RPMI7951 (cell line): ENCODE measurements at regions not wholly inside any gene's neighbourhood (a gene's known extent, or its start where the extent isn't known, plus 50 kb on each side); places are given as distances from the start of the nearest gene placed in this dataset.
A peak's percentile ranks its signal among the peaks of the same experiment; 100 is the strongest.

Experiments
- DNase-seq: peaks from one replicate; pipeline ENCODE4 v3.0.0-alpha.2; 2012; ENCODE audit warnings: low read depth

DNA sequence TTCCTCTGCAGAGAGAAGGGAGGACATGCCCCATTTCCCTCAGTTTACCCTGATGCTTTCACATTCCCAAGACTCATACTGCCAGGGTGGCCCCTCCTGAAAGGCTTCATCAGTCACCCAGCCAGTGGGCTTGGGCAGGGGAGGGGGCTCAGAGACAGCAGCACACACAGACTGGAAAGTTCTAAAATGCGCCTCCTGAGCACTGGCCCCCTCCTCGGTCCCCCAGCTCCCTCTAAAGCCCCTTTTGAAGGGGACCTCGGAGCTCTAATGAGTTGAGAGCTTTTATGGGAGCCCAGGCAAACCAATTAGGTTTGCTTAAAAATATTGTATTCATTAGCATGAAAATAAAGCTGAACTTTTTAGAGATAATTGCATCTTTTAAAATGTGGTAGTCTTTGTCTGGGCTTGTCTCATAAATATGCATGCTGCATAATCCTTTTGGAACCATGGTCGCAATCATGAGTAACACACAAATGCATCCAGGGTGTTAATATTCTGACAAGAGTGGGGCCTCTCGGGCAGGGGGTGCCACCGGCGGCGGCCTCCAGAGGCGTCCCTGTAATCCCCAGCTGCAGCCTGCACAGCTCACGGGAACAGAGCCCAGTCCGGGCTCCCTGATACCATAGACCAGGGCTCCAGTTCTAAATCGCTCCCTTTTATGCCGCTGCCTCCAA lies 78.5 kb downstream of the RPLP1 start:
- DNase-seq = no peak

GRCh38 chr15:69531665-69532027 lies 79.0 kb downstream of the RPLP1 start:
- DNase-seq = no peak

DNA sequence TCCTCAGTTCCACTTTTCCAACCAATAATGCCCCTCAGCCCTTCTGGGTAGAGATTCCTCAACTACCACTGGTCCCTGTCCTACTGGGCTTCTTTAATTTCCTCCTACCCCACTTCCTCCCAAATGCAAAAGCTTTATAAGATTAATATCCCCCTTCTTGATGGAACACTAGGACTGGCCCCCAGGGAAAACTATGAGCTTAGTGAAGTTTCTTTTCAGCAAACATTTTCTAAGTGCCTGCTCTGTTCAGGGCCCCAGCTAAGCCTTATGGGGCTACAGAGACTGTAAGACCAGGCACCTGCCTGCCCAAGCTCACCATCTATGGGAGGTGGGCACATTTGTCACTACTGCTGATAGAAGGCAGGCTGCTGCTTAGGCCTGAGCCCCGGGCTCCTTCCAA lies 79.4 kb downstream of the RPLP1 start:
- no peak for DNase-seq

- DNase-seq = no peak
These were observed 80.2 kb downstream of the RPLP1 start for GRCh38 chr15:69532856-69533255.

DNA sequence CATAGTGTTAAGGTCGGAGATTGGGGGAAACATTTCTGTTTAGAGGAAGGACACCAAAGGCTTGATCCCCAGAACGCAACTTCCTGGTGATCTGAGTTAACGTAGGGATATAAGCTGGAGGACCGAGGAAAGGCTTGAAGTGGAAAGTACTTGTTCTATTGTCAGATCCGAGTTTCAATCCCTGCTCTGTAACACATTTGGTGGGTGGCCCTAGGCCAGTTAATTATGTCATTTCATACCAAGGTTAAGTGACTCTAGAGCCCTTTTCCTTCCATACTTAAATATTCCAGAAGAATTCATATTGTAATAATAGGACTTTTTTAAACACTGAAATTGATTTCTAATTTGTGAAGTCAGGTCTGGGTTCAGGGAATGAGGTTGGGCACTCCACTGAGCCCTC lies 80.9 kb downstream of the RPLP1 start:
- DNase-seq = no peak

- peak; percentile 81 for DNase-seq
These were observed 82.6 kb downstream of the RPLP1 start for GRCh38 chr15:69535101-69535638.

GRCh38 chr15:69535998-69536397 lies 83.4 kb downstream of the RPLP1 start:
- no peak for DNase-seq

GRCh38 chr15:69536726-69537512 lies 84.3 kb downstream of the RPLP1 start:
- no peak for DNase-seq

DNA sequence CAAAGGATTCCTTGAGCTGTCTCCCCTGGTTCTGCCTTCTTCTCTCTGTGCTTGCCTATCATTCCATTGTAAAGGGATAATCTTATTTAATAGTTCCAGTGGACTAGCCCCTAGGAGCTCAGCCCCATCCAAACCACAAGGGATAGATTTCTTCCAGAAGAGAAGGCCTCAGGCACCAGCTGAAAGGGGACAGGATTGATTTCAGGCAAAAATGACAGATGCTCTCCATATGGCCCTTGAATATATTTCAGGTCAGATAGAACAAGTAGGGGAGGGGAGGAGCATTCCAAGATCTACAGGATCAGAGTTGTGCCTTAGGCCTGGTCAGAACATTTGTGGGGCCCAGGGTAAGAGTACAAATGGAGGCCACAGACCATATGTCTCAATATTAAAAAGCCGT lies 85.3 kb downstream of the RPLP1 start:
- DNase-seq = peak; percentile 85

DNA sequence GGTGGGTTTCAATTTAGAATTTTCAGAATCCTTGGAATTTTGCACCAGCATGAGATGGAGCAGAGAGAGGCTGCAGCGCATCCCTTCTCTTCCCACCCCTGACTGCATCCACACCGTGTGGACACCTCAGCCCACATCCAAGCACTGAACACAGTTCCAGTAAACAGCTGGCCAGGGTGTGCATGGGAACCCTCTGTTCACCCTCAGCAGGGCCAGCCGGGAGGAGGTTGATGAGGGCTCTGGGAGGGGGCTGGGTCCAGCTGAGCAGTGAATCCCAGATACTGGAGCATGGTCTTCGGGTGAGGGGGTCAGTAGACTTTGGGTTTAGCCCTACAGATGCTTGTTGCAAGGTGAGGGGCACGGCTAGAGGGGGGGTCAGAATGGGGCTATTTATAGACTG lies 85.8 kb downstream of the RPLP1 start:
- no peak for DNase-seq

- no peak for DNase-seq
These were observed 86.7 kb downstream of the RPLP1 start for GRCh38 chr15:69539345-69539744.

DNA sequence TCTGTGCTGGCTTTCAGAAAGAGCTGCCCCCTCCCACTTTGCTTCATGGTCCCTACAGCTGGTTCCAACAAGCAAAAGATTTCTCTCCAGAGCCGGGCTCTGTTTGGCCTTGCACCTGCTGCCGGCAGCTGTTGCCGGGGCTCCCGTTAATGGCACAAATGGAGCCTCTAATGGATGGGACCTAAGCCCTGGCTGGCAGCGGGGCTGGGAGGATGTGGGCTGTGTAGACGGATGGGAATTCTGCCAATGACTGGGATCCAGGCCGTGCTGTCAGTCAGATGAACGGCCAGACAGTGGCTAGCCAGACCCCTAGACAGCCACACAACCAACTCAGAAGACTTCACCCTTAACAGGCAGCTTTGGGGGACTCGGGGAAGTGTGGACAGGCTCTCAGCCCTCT lies 88.0 kb downstream of the RPLP1 start:
- DNase-seq = peak; percentile 31

GRCh38 chr15:69542028-69542427 lies 89.4 kb downstream of the RPLP1 start:
- DNase-seq = no peak

GRCh38 chr15:69543681-69544364 lies 91.2 kb downstream of the RPLP1 start:
- no peak for DNase-seq

- no peak for DNase-seq
These were observed 91.9 kb downstream of the RPLP1 start for GRCh38 chr15:69544365-69545113.

DNA sequence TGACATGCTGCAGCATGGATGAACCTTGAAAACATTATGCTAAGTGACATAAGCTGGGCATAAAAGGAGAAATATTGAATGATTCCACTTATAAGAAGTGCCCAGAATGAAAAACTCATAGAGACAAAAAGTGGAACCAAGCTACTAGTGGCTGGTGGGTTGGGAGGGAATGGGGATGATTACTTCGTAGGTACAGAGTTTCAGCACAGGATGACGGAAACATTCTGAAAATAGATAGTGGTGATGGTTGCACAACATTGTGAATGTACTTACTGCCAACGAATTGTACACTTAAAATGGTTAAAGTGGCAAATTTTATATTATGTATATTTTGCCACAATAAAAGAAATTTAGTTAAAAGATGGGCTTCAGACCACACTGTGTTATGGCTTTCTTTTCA lies 93.6 kb downstream of the RPLP1 start:
- DNase-seq = no peak

- DNase-seq = no peak
These were observed 96.0 kb downstream of the RPLP1 start for GRCh38 chr15:69548395-69549180.

DNA sequence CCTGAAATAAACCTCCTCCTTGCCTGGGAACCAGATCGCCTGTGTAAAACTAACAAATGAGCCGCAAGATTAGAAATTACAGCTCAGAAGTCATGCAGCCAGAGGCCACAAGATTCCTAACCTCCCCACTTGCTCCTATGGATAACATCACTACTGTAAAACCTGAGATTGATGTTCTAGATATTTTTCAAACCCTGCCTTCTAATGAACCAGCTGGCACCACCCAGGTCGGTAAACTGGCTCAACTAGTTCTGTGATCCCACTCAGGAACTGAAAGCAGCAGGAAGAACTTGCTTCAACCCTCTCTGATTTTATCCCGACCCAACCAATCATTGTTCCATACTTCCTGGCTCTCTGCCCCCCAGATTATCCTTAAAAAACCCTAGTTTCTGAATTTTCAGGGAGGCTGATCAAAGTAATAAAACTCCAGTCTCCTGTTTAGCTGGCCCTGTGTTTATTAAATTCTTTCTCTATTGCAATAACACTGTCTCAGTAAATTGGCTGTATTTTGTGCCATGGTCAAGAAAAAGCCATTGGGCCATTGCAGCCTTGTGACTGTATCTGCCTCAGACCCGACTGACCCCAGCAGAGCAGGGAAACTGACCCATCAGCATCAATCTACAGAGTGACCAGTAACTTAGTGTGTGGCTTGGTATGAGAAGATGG lies 98.9 kb downstream of the RPLP1 start:
- DNase-seq = no peak

- DNase-seq = no peak
These were observed 99.6 kb downstream of the RPLP1 start for GRCh38 chr15:69552057-69552815.

- DNase-seq = no peak
These were observed 101.1 kb downstream of the RPLP1 start for GRCh38 chr15:69553686-69554085.
